HL-60 (cell line): ENCODE measurements at regions not wholly inside any gene's neighbourhood (a gene's known extent, or its start where the extent isn't known, plus 50 kb on each side); places are given as distances from the start of the nearest gene placed in this dataset.

Experiments
- GABPA ChIP-seq: IDR thresholded peaks from 2 replicates; pipeline ENCODE4 v1.6.1; 2012; ENCODE audit warnings: low read depth
- TF ChIP-seq, protein P1 (sequence below): IDR thresholded peaks from one replicate; pipeline ENCODE4 v1.5.1; 2011; ENCODE audit warnings: low read length, control low read depth, inconsistent platforms; ENCODE audit not compliant: insufficient read depth
- TF ChIP-seq, protein P2 (sequence below): IDR thresholded peaks from 2 replicates; pipeline ENCODE4 v1.6.1; 2012; ENCODE audit warnings: low read depth; ENCODE audit not compliant: insufficient replicate concordance

GRCh38 chr2:120568975-120569268 is 166.7 kb upstream of the GLI2 start:
- no peak for TF ChIP-seq GABPA
- TF ChIP-seq, protein P1, sequence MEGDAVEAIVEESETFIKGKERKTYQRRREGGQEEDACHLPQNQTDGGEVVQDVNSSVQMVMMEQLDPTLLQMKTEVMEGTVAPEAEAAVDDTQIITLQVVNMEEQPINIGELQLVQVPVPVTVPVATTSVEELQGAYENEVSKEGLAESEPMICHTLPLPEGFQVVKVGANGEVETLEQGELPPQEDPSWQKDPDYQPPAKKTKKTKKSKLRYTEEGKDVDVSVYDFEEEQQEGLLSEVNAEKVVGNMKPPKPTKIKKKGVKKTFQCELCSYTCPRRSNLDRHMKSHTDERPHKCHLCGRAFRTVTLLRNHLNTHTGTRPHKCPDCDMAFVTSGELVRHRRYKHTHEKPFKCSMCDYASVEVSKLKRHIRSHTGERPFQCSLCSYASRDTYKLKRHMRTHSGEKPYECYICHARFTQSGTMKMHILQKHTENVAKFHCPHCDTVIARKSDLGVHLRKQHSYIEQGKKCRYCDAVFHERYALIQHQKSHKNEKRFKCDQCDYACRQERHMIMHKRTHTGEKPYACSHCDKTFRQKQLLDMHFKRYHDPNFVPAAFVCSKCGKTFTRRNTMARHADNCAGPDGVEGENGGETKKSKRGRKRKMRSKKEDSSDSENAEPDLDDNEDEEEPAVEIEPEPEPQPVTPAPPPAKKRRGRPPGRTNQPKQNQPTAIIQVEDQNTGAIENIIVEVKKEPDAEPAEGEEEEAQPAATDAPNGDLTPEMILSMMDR = no peak
- TF ChIP-seq, protein P2, sequence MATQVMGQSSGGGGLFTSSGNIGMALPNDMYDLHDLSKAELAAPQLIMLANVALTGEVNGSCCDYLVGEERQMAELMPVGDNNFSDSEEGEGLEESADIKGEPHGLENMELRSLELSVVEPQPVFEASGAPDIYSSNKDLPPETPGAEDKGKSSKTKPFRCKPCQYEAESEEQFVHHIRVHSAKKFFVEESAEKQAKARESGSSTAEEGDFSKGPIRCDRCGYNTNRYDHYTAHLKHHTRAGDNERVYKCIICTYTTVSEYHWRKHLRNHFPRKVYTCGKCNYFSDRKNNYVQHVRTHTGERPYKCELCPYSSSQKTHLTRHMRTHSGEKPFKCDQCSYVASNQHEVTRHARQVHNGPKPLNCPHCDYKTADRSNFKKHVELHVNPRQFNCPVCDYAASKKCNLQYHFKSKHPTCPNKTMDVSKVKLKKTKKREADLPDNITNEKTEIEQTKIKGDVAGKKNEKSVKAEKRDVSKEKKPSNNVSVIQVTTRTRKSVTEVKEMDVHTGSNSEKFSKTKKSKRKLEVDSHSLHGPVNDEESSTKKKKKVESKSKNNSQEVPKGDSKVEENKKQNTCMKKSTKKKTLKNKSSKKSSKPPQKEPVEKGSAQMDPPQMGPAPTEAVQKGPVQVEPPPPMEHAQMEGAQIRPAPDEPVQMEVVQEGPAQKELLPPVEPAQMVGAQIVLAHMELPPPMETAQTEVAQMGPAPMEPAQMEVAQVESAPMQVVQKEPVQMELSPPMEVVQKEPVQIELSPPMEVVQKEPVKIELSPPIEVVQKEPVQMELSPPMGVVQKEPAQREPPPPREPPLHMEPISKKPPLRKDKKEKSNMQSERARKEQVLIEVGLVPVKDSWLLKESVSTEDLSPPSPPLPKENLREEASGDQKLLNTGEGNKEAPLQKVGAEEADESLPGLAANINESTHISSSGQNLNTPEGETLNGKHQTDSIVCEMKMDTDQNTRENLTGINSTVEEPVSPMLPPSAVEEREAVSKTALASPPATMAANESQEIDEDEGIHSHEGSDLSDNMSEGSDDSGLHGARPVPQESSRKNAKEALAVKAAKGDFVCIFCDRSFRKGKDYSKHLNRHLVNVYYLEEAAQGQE = no peak
